SK-N-SH (cell line): ENCODE measurements at regions not wholly inside any gene's neighbourhood (a gene's known extent, or its start where the extent isn't known, plus 50 kb on each side); places are given as distances from the start of the nearest gene placed in this dataset.

Experiments
- CHD2 ChIP-seq: fragments of 150-350 bp; IDR thresholded peaks from 2 replicates; pipeline ENCODE4 v1.6.1; 2018; ENCODE audit warnings: low read length; ENCODE audit not compliant: partially characterized antibody
- EP300 ChIP-seq, 2 experiments: IDR thresholded peaks; 2 replicates each; pipeline versions ENCODE4 v1.4.0 to v1.6.1; 2012; ENCODE audit warnings: borderline replicate concordance in 1 of 2, low read depth in 1 of 2, low read length in 1 of 2
- EZH2phosphoT487 ChIP-seq: fragments of 200-600 bp; sonication (generic); IDR thresholded peaks from 2 replicates; pipeline ENCODE4 v1.6.1; 2017; ENCODE audit warnings: low read depth, mixed run types, mild to moderate bottlenecking, antibody characterized with exemption, moderate library complexity, borderline replicate concordance
- FOSL2 ChIP-seq: IDR thresholded peaks from 2 replicates; pipeline ENCODE4 v1.4.0; 2012; ENCODE audit warnings: low read depth, mild to moderate bottlenecking, moderate library complexity, borderline replicate concordance
- GABPA ChIP-seq: IDR thresholded peaks from 2 replicates; pipeline ENCODE4 v1.4.0; 2012; ENCODE audit warnings: low read depth, mild to moderate bottlenecking
- POLR2AphosphoS5 ChIP-seq: IDR thresholded peaks from 2 replicates; pipeline ENCODE4 v1.6.1; 2012; ENCODE audit warnings: low read depth, low read length
- RAD21 ChIP-seq: IDR thresholded peaks from 2 replicates; pipeline ENCODE4 v1.6.1; 2012; ENCODE audit warnings: mild to moderate bottlenecking, low read length
- RCOR1 ChIP-seq: fragments of 150-350 bp; IDR thresholded peaks from 2 replicates; pipeline ENCODE4 v1.6.1; 2017; ENCODE audit warnings: antibody characterized with exemption, low read length
- RFX5 ChIP-seq: IDR thresholded peaks from 2 replicates; pipeline ENCODE4 v1.6.1; 2012; ENCODE audit warnings: mild to moderate bottlenecking, improper control_type of control experiment, low read length
- SMC3 ChIP-seq: IDR thresholded peaks from 2 replicates; pipeline ENCODE4 v1.6.1; 2012; ENCODE audit warnings: low read depth, low read length, improper control_type of control experiment
- TAF1 ChIP-seq: IDR thresholded peaks from 2 replicates; pipeline ENCODE4 v1.6.1; 2012; ENCODE audit warnings: low read depth, mild to moderate bottlenecking, low read length, moderate library complexity, borderline replicate concordance
- TF ChIP-seq, protein P1 (sequence below): fragments of 200-600 bp; sonication (generic); IDR thresholded peaks from 2 replicates; pipeline ENCODE4 v1.6.1; 2017; ENCODE audit warnings: antibody characterized with exemption, mild to moderate bottlenecking, moderate library complexity

DNA sequence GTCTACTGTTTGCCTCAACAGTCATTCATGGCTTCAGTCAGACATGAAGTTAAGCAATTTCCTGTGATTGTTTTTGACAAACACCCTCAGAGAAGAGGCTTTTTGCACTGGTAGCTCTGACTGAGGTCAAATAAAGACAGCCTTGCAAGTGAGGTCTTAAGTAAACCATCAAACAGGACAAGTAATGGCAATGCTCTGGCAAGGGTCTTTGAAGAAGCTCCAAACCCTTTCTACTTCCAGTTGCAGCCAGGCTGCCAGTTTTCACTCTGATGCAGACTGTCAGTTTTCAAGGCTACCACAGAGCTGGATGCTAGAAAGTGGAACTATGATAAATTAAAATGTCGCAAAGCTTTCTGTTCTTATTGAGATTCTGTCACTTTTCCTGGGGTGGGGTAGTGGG, 421.5 kb upstream of the PTGER4 start:
- TF ChIP-seq SMC3 (no peak), RAD21 (no peak), TAF1 (no peak), EZH2phosphoT487 (no peak), RCOR1 (no peak), GABPA (no peak), POLR2AphosphoS5 (no peak), EP300 (IDR thresholded peaks at IDR 0.05; ENCODE audit: borderline replicate concordance in 1 of 2, low read depth in 1 of 2, low read length in 1 of 2) (no peak), FOSL2 (no peak), CHD2 (no peak), RFX5 (no peak)
- TF ChIP-seq, protein P1, sequence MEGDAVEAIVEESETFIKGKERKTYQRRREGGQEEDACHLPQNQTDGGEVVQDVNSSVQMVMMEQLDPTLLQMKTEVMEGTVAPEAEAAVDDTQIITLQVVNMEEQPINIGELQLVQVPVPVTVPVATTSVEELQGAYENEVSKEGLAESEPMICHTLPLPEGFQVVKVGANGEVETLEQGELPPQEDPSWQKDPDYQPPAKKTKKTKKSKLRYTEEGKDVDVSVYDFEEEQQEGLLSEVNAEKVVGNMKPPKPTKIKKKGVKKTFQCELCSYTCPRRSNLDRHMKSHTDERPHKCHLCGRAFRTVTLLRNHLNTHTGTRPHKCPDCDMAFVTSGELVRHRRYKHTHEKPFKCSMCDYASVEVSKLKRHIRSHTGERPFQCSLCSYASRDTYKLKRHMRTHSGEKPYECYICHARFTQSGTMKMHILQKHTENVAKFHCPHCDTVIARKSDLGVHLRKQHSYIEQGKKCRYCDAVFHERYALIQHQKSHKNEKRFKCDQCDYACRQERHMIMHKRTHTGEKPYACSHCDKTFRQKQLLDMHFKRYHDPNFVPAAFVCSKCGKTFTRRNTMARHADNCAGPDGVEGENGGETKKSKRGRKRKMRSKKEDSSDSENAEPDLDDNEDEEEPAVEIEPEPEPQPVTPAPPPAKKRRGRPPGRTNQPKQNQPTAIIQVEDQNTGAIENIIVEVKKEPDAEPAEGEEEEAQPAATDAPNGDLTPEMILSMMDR: no peak
